CD14-positive monocyte (primary cell): ENCODE measurements at regions not wholly inside any gene's neighbourhood (a gene's known extent, or its start where the extent isn't known, plus 50 kb on each side); places are given as distances from the start of the nearest gene placed in this dataset.

ENCODE experiments used
- DNase-seq, 3 donors: peaks; one replicate each; pipeline ENCODE4 v3.0.0-alpha.2; 2011 to 2022
- H2AFZ ChIP-seq: 2 replicates; pipeline ENCODE4 v1.6.0; 2012; ENCODE audit warnings: mild to moderate bottlenecking, low read depth, low read length, inconsistent platforms; ENCODE audit not compliant: insufficient read depth, poor library complexity, severe bottlenecking
- H3K27ac ChIP-seq, 2 donors: 1 replicate in 1 of 2; 2 replicates in 1 of 2; pipeline ENCODE4 v1.5.1; 2012 to 2013; ENCODE audit warnings: low read length in 2 of 2, control low read depth in 1 of 2, inconsistent platforms in 1 of 2, low read depth in 1 of 2, mild to moderate bottlenecking in 1 of 2
- H3K27me3 ChIP-seq, 2 donors: one replicate each; pipeline versions ENCODE4 v1.6.0 to v1.6.1; 2011 to 2013; ENCODE audit warnings: low read length in 2 of 2; ENCODE audit not compliant: control insufficient read depth in 2 of 2, insufficient read depth in 2 of 2
- H3K36me3 ChIP-seq, 2 donors: replicated peaks in 1 of 2; 1 replicate in 1 of 2; 2 replicates in 1 of 2; pipeline versions ENCODE4 v1.5.1 to v1.6.1; 2012 to 2013; ENCODE audit warnings: low read length in 2 of 2, control low read depth in 1 of 2, inconsistent platforms in 1 of 2, mild to moderate bottlenecking in 1 of 2; ENCODE audit not compliant: insufficient read depth in 2 of 2, control insufficient read depth in 1 of 2
- H3K4me1 ChIP-seq, 2 donors: 1 replicate in 1 of 2; 2 replicates in 1 of 2; pipeline versions ENCODE4 v1.5.1 to v1.6.1; 2012 to 2013; ENCODE audit warnings: low read length in 2 of 2, control low read depth in 1 of 2, inconsistent platforms in 1 of 2, mild to moderate bottlenecking in 1 of 2, moderate library complexity in 1 of 2; ENCODE audit not compliant: insufficient read depth in 2 of 2, control insufficient read depth in 1 of 2
- H3K4me2 ChIP-seq: replicated peaks from 2 replicates; pipeline ENCODE3; 2012; ENCODE audit warnings: low read length, moderate library complexity, mild to moderate bottlenecking; ENCODE audit not compliant: poor library complexity, severe bottlenecking; ENCODE audit errors: extremely low read depth
- H3K4me3 ChIP-seq, 3 experiments: fragments of 200-600 bp in 1 of 3; sonication (generic) in 1 of 3; replicated peaks in 1 of 3; 1 replicate in 2 of 3; 2 replicates in 1 of 3; pipeline ENCODE4 v1.5.1; 2011 to 2013; ENCODE audit warnings: low read length in 3 of 3, mild to moderate bottlenecking in 3 of 3, control low read depth in 2 of 3, low read depth in 2 of 3, inconsistent platforms in 1 of 3, moderate library complexity in 1 of 3
- H3K79me2 ChIP-seq: 2 replicates; pipeline ENCODE4 v1.6.0; 2012; ENCODE audit warnings: mild to moderate bottlenecking, control low read depth, inconsistent platforms, low read length, moderate library complexity; ENCODE audit not compliant: insufficient read depth
- H3K9ac ChIP-seq: 2 replicates; pipeline ENCODE4 v1.6.0; 2017; ENCODE audit warnings: low read length, mild to moderate bottlenecking; ENCODE audit not compliant: insufficient read depth, poor library complexity, severe bottlenecking
- H3K9me3 ChIP-seq, 2 donors: replicated peaks in 1 of 2; 1 replicate in 1 of 2; 2 replicates in 1 of 2; pipeline versions ENCODE4 v1.5.1 to v1.6.1; 2012 to 2013; ENCODE audit warnings: low read length in 2 of 2, control low read depth in 1 of 2; ENCODE audit not compliant: control insufficient read depth in 1 of 2, insufficient read depth in 1 of 2
- H4K20me1 ChIP-seq: 2 replicates; pipeline ENCODE4 v1.6.0; 2012; ENCODE audit warnings: mild to moderate bottlenecking, low read length, control low read depth, moderate library complexity; ENCODE audit not compliant: insufficient read depth
- H3K27ac Mint-ChIP-seq, 7 donors: one replicate each; pipeline ENCODE4 v1.8.0; 2020; ENCODE audit warnings: mild to moderate bottlenecking in 7 of 7, mixed read lengths in 7 of 7, moderate library complexity in 6 of 7, inconsistent platforms in 2 of 7
- H3K27me3 Mint-ChIP-seq, 3 donors: one replicate each; pipeline ENCODE4 v1.8.0; 2021 to 2022; ENCODE audit warnings: low read depth in 3 of 3, mild to moderate bottlenecking in 3 of 3, mixed read lengths in 3 of 3, moderate library complexity in 3 of 3, inconsistent platforms in 1 of 3
- H3K36me3 Mint-ChIP-seq, 2 donors: one replicate each; pipeline ENCODE4 v1.8.0; 2020; ENCODE audit warnings: mixed read lengths in 2 of 2, inconsistent platforms in 1 of 2, mild to moderate bottlenecking in 1 of 2
- H3K4me1 Mint-ChIP-seq: one replicate; pipeline ENCODE4 v1.8.0; 2020; ENCODE audit warnings: mild to moderate bottlenecking, mixed read lengths
- H3K4me3 Mint-ChIP-seq, 2 donors: one replicate each; pipeline ENCODE4 v1.8.0; 2020; ENCODE audit warnings: mild to moderate bottlenecking in 2 of 2, mixed read lengths in 2 of 2, moderate library complexity in 1 of 2
- H3K9me3 Mint-ChIP-seq, 7 donors: one replicate each; pipeline ENCODE4 v1.8.0; 2020 to 2022; ENCODE audit warnings: mixed read lengths in 7 of 7, mild to moderate bottlenecking in 6 of 7, moderate library complexity in 6 of 7, inconsistent platforms in 2 of 7
- WGBS: methylation state at CpG from one replicate; pipeline ENCODE4 v1.1.5; 2013; ENCODE audit warnings: missing lambda C conversion rate; ENCODE audit not compliant: insufficient coverage; 5-methylcytosine and 5-hydroxymethylcytosine counted together
- intact Hi-C, 2 donors: fragments of 100-400 bp; cut with micrococcal nuclease; formaldehyde crosslinking; loops; one replicate each; pipeline versions ENCODE4 v1.15.0 to v1.15.1; 2023
- TF ChIP-seq, protein P1 (sequence below): fragments of 200-600 bp; IDR thresholded peaks from one replicate; pipeline ENCODE4 v1.8.0; 2022; ENCODE audit warnings: antibody characterized with exemption, mild to moderate bottlenecking

DNA sequence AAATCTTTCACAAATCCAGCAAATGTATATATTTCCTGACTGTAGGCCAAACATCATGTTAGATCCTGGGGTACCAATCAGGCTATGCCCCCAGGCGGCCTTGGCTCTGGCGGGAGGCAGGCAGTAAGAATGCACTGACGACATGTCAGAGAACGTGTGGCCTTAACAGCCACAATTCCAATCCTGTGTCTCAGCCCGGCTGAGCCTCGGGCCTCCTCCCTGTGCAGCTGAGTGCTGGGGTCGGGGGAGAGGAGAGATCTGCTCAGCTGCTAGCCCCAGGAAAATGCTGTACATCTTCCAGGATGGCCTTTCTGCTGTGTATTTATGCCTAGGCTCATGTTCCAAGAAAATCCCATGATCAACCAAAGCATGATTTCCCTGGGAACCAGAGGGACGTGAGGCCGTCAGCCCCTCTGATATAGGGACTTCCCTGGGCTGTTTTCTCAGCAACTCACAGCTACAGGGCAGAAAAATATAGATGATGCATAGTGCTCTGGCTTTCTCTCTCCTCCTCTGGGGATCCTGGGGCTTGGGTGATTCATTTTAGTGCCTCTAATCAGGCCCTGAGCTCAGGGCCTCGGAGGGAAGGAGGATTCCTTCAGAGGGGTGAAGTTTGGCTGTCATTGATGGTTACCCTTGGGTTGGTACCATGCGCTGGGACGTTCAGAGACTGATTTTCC, 604.0 kb downstream of the HS3ST4 start:
- 88% methylated on average over 7 of the region's 12 CpGs for WGBS
- DNase-seq, result no peak

GRCh38 chr16:26301516-26301915, 609.8 kb downstream of the HS3ST4 start:
- H2AFZ ChIP-seq, result no peak overlapping the region
- no peaks in the 10 kb centered on the region for H3K27me3 Mint-ChIP-seq
- no peaks in the 10 kb centered on the region for H3K4me1 ChIP-seq
- H3K4me1 Mint-ChIP-seq, result no peaks in the 10 kb centered on the region
- H3K9me3 ChIP-seq, result no peaks in the 10 kb centered on the region
- no peak overlapping the region for H3K27ac Mint-ChIP-seq
- H3K9ac ChIP-seq, result no peak overlapping the region
- H3K4me3 ChIP-seq, result no peak overlapping the region
- no CpG with 5 or more reads among the region's 2 CpGs for WGBS
- H4K20me1 ChIP-seq, result no peaks in the 10 kb centered on the region
- no peak overlapping the region for H3K4me3 Mint-ChIP-seq
- no peaks in the 10 kb centered on the region for H3K27me3 ChIP-seq
- no peak overlapping the region for H3K27ac ChIP-seq
- intact Hi-C loops, result no loop called here
- no peak for DNase-seq
- no peaks in the 10 kb centered on the region for H3K36me3 Mint-ChIP-seq
- no peaks in the 10 kb centered on the region for H3K79me2 ChIP-seq
- H3K9me3 Mint-ChIP-seq, result peaks cover 0 to 2% (median 0%) of the 10 kb centered on the region in 7 donors
- H3K4me2 ChIP-seq, result no peak overlapping the region
- TF ChIP-seq, protein P1, sequence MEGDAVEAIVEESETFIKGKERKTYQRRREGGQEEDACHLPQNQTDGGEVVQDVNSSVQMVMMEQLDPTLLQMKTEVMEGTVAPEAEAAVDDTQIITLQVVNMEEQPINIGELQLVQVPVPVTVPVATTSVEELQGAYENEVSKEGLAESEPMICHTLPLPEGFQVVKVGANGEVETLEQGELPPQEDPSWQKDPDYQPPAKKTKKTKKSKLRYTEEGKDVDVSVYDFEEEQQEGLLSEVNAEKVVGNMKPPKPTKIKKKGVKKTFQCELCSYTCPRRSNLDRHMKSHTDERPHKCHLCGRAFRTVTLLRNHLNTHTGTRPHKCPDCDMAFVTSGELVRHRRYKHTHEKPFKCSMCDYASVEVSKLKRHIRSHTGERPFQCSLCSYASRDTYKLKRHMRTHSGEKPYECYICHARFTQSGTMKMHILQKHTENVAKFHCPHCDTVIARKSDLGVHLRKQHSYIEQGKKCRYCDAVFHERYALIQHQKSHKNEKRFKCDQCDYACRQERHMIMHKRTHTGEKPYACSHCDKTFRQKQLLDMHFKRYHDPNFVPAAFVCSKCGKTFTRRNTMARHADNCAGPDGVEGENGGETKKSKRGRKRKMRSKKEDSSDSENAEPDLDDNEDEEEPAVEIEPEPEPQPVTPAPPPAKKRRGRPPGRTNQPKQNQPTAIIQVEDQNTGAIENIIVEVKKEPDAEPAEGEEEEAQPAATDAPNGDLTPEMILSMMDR, result no peak
- H3K36me3 ChIP-seq, result no peaks in the 10 kb centered on the region

More for the DNA sequence above, 604.0 kb downstream of the HS3ST4 start:
- Mint-ChIP-seq H3K4me3 (no peak overlapping the region), H3K9me3 (peaks cover 0 to 8% (median 2%) of the 10 kb centered on the region in 7 donors), H3K36me3 (no peaks in the 10 kb centered on the region), H3K27ac (no peak overlapping the region), H3K27me3 (no peaks in the 10 kb centered on the region), H3K4me1 (no peaks in the 10 kb centered on the region)
- Histone ChIP-seq H3K4me3 (no peak overlapping the region), H3K36me3 (no peaks in the 10 kb centered on the region), H3K27me3 (no peaks in the 10 kb centered on the region), H3K9ac (no peak overlapping the region), H3K27ac (no peak overlapping the region), H3K4me2 (no peak overlapping the region), H3K9me3 (no peaks in the 10 kb centered on the region), H4K20me1 (no peaks in the 10 kb centered on the region), H2AFZ (no peak overlapping the region), H3K4me1 (no peaks in the 10 kb centered on the region), H3K79me2 (no peaks in the 10 kb centered on the region)
- intact Hi-C loops, result no loop called here
- TF ChIP-seq, protein P1, result no peak
